ENCODE measurements at regions not wholly inside any gene's neighbourhood (a gene's known extent, or its start where the extent isn't known, plus 50 kb on each side); places are given as distances from the start of the nearest gene placed in this dataset.

DNA sequence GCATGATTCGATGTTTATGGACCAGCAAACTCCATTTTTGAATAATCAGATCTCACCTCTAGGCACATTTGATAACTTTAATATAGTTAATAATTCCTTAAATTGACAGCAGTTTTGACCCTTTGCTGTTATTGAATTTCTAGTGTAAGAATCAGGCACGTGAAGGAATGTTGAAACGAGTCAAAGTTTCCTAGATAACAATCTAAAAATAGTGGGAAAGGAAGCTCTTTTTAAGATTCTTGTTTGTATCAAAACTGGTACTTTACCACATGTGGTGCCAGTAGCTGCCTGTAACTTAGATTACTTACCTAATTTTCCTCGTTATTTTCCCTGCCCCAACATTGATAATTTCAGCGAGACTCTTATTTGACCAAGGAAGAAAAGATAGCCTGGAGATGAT lies 757.8 kb upstream of the KCND2 start:
- no peaks in the 10 kb centered on the region for H3K27me3 ChIP-seq (replicated peaks; ENCODE audit: control insufficient read depth, insufficient read depth, low read length)
- H3K4me1 Mint-ChIP-seq (ENCODE audit: low read depth, unreplicated experiment): no peaks in the 10 kb centered on the region
- H3K4me3 Mint-ChIP-seq (ENCODE audit: unreplicated experiment): no peak overlapping the region
- no TSS peak for BruUV-seq (replicated peaks)
- intact Hi-C loops (cut with micrococcal nuclease; ENCODE audit: unreplicated experiment): no loop called here
- H3K4me3 ChIP-seq (ENCODE audit: low read depth, low read length): no peak overlapping the region
- DNase-seq: no peak
- no peaks in the 10 kb centered on the region for H3K4me1 ChIP-seq
- CTCF ChIA-PET: no interaction called here
- TF ChIP-seq, protein P1, sequence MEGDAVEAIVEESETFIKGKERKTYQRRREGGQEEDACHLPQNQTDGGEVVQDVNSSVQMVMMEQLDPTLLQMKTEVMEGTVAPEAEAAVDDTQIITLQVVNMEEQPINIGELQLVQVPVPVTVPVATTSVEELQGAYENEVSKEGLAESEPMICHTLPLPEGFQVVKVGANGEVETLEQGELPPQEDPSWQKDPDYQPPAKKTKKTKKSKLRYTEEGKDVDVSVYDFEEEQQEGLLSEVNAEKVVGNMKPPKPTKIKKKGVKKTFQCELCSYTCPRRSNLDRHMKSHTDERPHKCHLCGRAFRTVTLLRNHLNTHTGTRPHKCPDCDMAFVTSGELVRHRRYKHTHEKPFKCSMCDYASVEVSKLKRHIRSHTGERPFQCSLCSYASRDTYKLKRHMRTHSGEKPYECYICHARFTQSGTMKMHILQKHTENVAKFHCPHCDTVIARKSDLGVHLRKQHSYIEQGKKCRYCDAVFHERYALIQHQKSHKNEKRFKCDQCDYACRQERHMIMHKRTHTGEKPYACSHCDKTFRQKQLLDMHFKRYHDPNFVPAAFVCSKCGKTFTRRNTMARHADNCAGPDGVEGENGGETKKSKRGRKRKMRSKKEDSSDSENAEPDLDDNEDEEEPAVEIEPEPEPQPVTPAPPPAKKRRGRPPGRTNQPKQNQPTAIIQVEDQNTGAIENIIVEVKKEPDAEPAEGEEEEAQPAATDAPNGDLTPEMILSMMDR (IDR thresholded peaks at IDR 0.05; ENCODE audit: insufficient read depth in 1 of 2, low read depth in 1 of 2, low read length in 1 of 2, severe bottlenecking in 1 of 2, unreplicated experiment in 1 of 2): no peak
- no peak overlapping the region for H3K27ac Mint-ChIP-seq (ENCODE audit: unreplicated experiment)
- H3K9me3 ChIP-seq: peaks cover 3% of the 10 kb centered on the region; the same call in 1 of the 2 replicates
- no peaks in the 10 kb centered on the region for H3K36me3 ChIP-seq (ENCODE audit: control insufficient read depth, insufficient read depth, low read length)
- peaks cover 9% of the 10 kb centered on the region for H3K9me3 Mint-ChIP-seq (ENCODE audit: unreplicated experiment)
- no peaks in the 10 kb centered on the region for H3K36me3 Mint-ChIP-seq (ENCODE audit: insufficient read depth, unreplicated experiment)
- POLR2A ChIA-PET: no interaction called here
- no peaks in the 10 kb centered on the region for H3K27me3 Mint-ChIP-seq (ENCODE audit: insufficient read depth, unreplicated experiment)

DNA sequence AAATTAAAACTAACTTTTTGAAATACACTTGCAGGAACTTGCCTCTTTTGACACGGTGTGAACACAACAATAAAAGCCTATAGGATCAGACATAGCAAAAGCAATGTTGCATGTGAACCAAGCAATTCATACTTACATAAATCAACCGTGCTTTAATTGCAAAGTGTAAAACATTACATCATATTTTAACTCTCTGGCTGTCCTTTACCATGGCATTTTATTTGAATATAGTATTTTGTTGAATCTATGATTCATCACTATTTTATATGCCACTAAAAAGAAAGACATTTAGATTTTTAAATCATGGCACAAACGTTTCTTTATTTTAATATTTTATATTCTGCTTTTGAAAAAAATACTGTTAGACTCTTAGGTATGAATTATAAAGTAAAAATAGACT lies 757.0 kb upstream of the KCND2 start:
- Mint-ChIP-seq H3K4me1 (ENCODE audit: low read depth, unreplicated experiment) (no peaks in the 10 kb centered on the region), H3K27me3 (ENCODE audit: insufficient read depth, unreplicated experiment) (no peaks in the 10 kb centered on the region), H3K9me3 (ENCODE audit: unreplicated experiment) (peaks cover 9% of the 10 kb centered on the region), H3K27ac (ENCODE audit: unreplicated experiment) (no peak overlapping the region), H3K4me3 (ENCODE audit: unreplicated experiment) (no peak overlapping the region), H3K36me3 (ENCODE audit: insufficient read depth, unreplicated experiment) (no peaks in the 10 kb centered on the region)
- Histone ChIP-seq H3K4me1 (no peaks in the 10 kb centered on the region), H3K4me3 (ENCODE audit: low read depth, low read length) (no peak overlapping the region), H3K27me3 (replicated peaks; ENCODE audit: control insufficient read depth, insufficient read depth, low read length) (no peaks in the 10 kb centered on the region), H3K9me3 (peaks cover 3% of the 10 kb centered on the region; the same call in 1 of the 2 replicates), H3K36me3 (ENCODE audit: control insufficient read depth, insufficient read depth, low read length) (no peaks in the 10 kb centered on the region)
- intact Hi-C loops (cut with micrococcal nuclease; ENCODE audit: unreplicated experiment): no loop called here
- ChIA-PET CTCF (no interaction called here), POLR2A (no interaction called here)
- DNase-seq: no peak
- TF ChIP-seq, protein P1 (IDR thresholded peaks at IDR 0.05; ENCODE audit: insufficient read depth in 1 of 2, low read depth in 1 of 2, low read length in 1 of 2, severe bottlenecking in 1 of 2, unreplicated experiment in 1 of 2): no peak
- no TSS peak for BruUV-seq (replicated peaks)

DNA sequence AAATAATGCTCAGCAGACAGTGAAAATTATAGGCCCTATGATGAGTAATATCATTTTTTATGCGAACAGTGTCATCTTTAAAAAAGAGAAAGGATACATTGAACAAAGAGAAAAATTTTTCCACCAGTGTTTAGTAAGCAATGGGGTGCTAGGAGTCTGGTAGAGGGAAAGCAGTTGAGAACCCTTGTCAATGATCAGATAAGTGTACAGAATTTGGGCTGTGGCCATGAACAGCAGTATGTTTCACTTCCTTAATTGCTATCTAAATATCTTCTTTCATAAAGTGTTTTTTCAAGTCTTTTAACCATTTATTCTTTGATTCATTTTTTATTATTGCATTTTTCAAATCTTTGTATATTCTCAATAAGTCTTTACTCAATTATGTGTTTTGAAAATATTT lies 750.7 kb upstream of the KCND2 start:
- H3K4me3 Mint-ChIP-seq (ENCODE audit: unreplicated experiment): no peak overlapping the region
- TF ChIP-seq, protein P1 (IDR thresholded peaks at IDR 0.05; ENCODE audit: insufficient read depth in 1 of 2, low read depth in 1 of 2, low read length in 1 of 2, severe bottlenecking in 1 of 2, unreplicated experiment in 1 of 2): no peak
- no peaks in the 10 kb centered on the region for H3K27me3 Mint-ChIP-seq (ENCODE audit: insufficient read depth, unreplicated experiment)
- intact Hi-C loops (cut with micrococcal nuclease; ENCODE audit: unreplicated experiment): no loop called here
- H3K36me3 Mint-ChIP-seq (ENCODE audit: insufficient read depth, unreplicated experiment): no peaks in the 10 kb centered on the region
- ChIA-PET POLR2A (no interaction called here), CTCF (no interaction called here)
- H3K36me3 ChIP-seq (ENCODE audit: control insufficient read depth, insufficient read depth, low read length): no peaks in the 10 kb centered on the region
- no peak overlapping the region for H3K27ac Mint-ChIP-seq (ENCODE audit: unreplicated experiment)
- H3K4me1 Mint-ChIP-seq (ENCODE audit: low read depth, unreplicated experiment): no peaks in the 10 kb centered on the region
- peaks cover 3% of the 10 kb centered on the region; the same call in 1 of the 2 replicates for H3K9me3 ChIP-seq
- no peaks in the 10 kb centered on the region; the same call in 1 of the 2 replicates for H3K27me3 ChIP-seq (replicated peaks; ENCODE audit: control insufficient read depth, insufficient read depth, low read length)
- BruUV-seq (replicated peaks): no TSS peak
- no peak overlapping the region for H3K4me3 ChIP-seq (ENCODE audit: low read depth, low read length)
- H3K9me3 Mint-ChIP-seq (ENCODE audit: unreplicated experiment): peaks cover 15% of the 10 kb centered on the region
- no peaks in the 10 kb centered on the region for H3K4me1 ChIP-seq
- no peak for DNase-seq

All from Caco-2 (cell line).